ENCODE measurements at regions not wholly inside any gene's neighbourhood (a gene's known extent, or its start where the extent isn't known, plus 50 kb on each side); places are given as distances from the start of the nearest gene placed in this dataset.

GRCh38 chr13:105658431-105658830 lies 877.0 kb downstream of the EFNB2 start:
- H3K36me3 ChIP-seq (ENCODE audit: insufficient read depth, low read length): no peaks in the 10 kb centered on the region
- H3K27me3 ChIP-seq (ENCODE audit: insufficient read depth, low read length): no peaks in the 10 kb centered on the region
- H4K20me1 ChIP-seq (ENCODE audit: insufficient read depth, low read length): no peaks in the 10 kb centered on the region
- no peak overlapping the region for H3K9ac ChIP-seq (ENCODE audit: low read length)
- H3K4me1 ChIP-seq (ENCODE audit: insufficient read depth, low read length, severe bottlenecking): no peaks in the 10 kb centered on the region
- H3K9me3 ChIP-seq (ENCODE audit: low read length): no peaks in the 10 kb centered on the region
- no peak for TF ChIP-seq CTCF (IDR thresholded peaks at IDR 0.05; ENCODE audit: low read length)
- TF ChIP-seq EZH2 (IDR thresholded peaks at IDR 0.05; ENCODE audit: borderline replicate concordance, low read length): no peak
- no peaks in the 10 kb centered on the region for H3K79me2 ChIP-seq (ENCODE audit: insufficient read depth, low read length)
- H3K4me3 ChIP-seq (ENCODE audit: low read depth, low read length, poor library complexity, severe bottlenecking): no peak overlapping the region
- no peak overlapping the region for H3K4me2 ChIP-seq (ENCODE audit: low read length)
- no peak overlapping the region for H3K27ac ChIP-seq (ENCODE audit: low read depth, low read length, poor library complexity, severe bottlenecking)
- H2AFZ ChIP-seq (ENCODE audit: low read length): no peak overlapping the region
- H3F3A ChIP-seq (ENCODE audit: insufficient read depth, low read length): no peaks in the 10 kb centered on the region
- no peaks in the 10 kb centered on the region for H3K9me2 ChIP-seq (ENCODE audit: low read depth, low read length)

DNA sequence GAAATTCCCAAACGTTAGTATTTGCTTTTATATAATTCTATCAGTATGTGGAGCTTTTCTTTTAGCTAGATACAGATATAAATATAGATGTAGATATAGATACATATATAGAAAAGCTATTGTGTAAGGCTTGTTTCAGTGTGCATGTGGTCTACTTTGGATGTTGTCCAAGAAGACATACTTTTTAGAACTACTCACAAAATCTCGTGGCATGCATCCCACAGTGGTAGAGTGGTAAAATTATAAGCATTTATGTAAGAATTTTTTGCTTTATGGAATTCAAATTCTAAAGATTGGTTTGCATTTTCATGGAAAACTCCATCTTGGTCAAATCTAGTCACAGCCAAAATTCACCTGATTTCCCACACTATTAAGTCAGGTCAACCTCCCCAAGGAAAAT lies 880.4 kb downstream of the EFNB2 start:
- no peak overlapping the region for H3K4me3 ChIP-seq (ENCODE audit: low read depth, low read length, poor library complexity, severe bottlenecking)
- no peaks in the 10 kb centered on the region for H3K4me1 ChIP-seq (ENCODE audit: insufficient read depth, low read length, severe bottlenecking)
- no peaks in the 10 kb centered on the region for H3K36me3 ChIP-seq (ENCODE audit: insufficient read depth, low read length)
- H3K4me2 ChIP-seq (ENCODE audit: low read length): no peak overlapping the region
- H2AFZ ChIP-seq (ENCODE audit: low read length): no peak overlapping the region
- H3K9ac ChIP-seq (ENCODE audit: low read length): no peak overlapping the region
- no peaks in the 10 kb centered on the region for H3K79me2 ChIP-seq (ENCODE audit: insufficient read depth, low read length)
- no peaks in the 10 kb centered on the region for H3K9me3 ChIP-seq (ENCODE audit: low read length)
- no peaks in the 10 kb centered on the region for H3K27me3 ChIP-seq (ENCODE audit: insufficient read depth, low read length)
- no peaks in the 10 kb centered on the region for H3F3A ChIP-seq (ENCODE audit: insufficient read depth, low read length)
- no peaks in the 10 kb centered on the region for H3K9me2 ChIP-seq (ENCODE audit: low read depth, low read length)
- no peaks in the 10 kb centered on the region for H4K20me1 ChIP-seq (ENCODE audit: insufficient read depth, low read length)
- H3K27ac ChIP-seq (ENCODE audit: low read depth, low read length, poor library complexity, severe bottlenecking): no peak overlapping the region
- no peak for TF ChIP-seq EZH2 (IDR thresholded peaks at IDR 0.05; ENCODE audit: borderline replicate concordance, low read length)
- no peak for TF ChIP-seq CTCF (IDR thresholded peaks at IDR 0.05; ENCODE audit: low read length)

- no peak overlapping the region for H3K9ac ChIP-seq (ENCODE audit: low read length)
- H3K9me2 ChIP-seq (ENCODE audit: low read depth, low read length): no peaks in the 10 kb centered on the region
- no peaks in the 10 kb centered on the region for H3K36me3 ChIP-seq (ENCODE audit: insufficient read depth, low read length)
- no peak overlapping the region for H3K4me3 ChIP-seq (ENCODE audit: low read depth, low read length, poor library complexity, severe bottlenecking)
- H3K27me3 ChIP-seq (ENCODE audit: insufficient read depth, low read length): no peaks in the 10 kb centered on the region
- TF ChIP-seq CTCF (IDR thresholded peaks at IDR 0.05; ENCODE audit: low read length) (no peak), EZH2 (IDR thresholded peaks at IDR 0.05; ENCODE audit: borderline replicate concordance, low read length) (no peak)
- no peaks in the 10 kb centered on the region for H3K4me1 ChIP-seq (ENCODE audit: insufficient read depth, low read length, severe bottlenecking)
- no peaks in the 10 kb centered on the region for H4K20me1 ChIP-seq (ENCODE audit: insufficient read depth, low read length)
- H3K9me3 ChIP-seq (ENCODE audit: low read length): no peaks in the 10 kb centered on the region
- H3F3A ChIP-seq (ENCODE audit: insufficient read depth, low read length): no peaks in the 10 kb centered on the region
- no peak overlapping the region for H2AFZ ChIP-seq (ENCODE audit: low read length)
- H3K27ac ChIP-seq (ENCODE audit: low read depth, low read length, poor library complexity, severe bottlenecking): no peak overlapping the region
- no peak overlapping the region for H3K4me2 ChIP-seq (ENCODE audit: low read length)
- no peaks in the 10 kb centered on the region for H3K79me2 ChIP-seq (ENCODE audit: insufficient read depth, low read length)
Observed at GRCh38 chr13:105643966-105644365, 891.5 kb downstream of the EFNB2 start.
